Adrenal gland (tissue), 9 donors: ENCODE measurements at regions not wholly inside any gene's neighbourhood (a gene's known extent, or its start where the extent isn't known, plus 50 kb on each side); places are given as distances from the start of the nearest gene placed in this dataset.
A peak's percentile ranks its signal among the peaks of the same experiment; 100 is the strongest.

Experiments used
- DNase-seq, 7 donors: peaks; one replicate each; pipeline ENCODE4 v3.0.0-alpha.2; 2019 to 2020
- H3K27ac ChIP-seq, 5 donors: fragments of 200-600 bp; sonication (generic) in 4 of 5; 1 replicate in 3 of 5; 2 replicates in 2 of 5; pipeline versions ENCODE4 v1.5.1 to v1.8.0; 2016 to 2020; ENCODE audit warnings: mild to moderate bottlenecking in 1 of 5
- H3K27me3 ChIP-seq: fragments of 200-600 bp; 2 replicates; pipeline ENCODE4 v1.8.0; 2021
- H3K36me3 ChIP-seq, 2 donors: fragments of 200-600 bp; replicated peaks in 1 of 2; 1 replicate in 1 of 2; 2 replicates in 1 of 2; pipeline versions ENCODE4 v1.5.1 to v1.8.0; 2018 to 2022
- H3K4me1 ChIP-seq, 2 donors: fragments of 200-600 bp; replicated peaks in 1 of 2; 1 replicate in 1 of 2; 2 replicates in 1 of 2; pipeline versions ENCODE4 v1.5.1 to v1.8.0; 2018 to 2021
- H3K4me3 ChIP-seq, 4 donors: fragments of 200-600 bp; sonication (generic) in 3 of 4; one replicate each; pipeline ENCODE4 v1.5.1; 2016 to 2018
- H3K9me3 ChIP-seq, 3 donors: fragments of 200-600 bp; sonication (generic) in 1 of 3; replicated peaks in 1 of 3; 1 replicate in 2 of 3; 2 replicates in 1 of 3; pipeline versions ENCODE4 v1.5.1 to v1.8.0; 2016 to 2021
- POLR2A ChIP-seq, 2 donors: fragments of 450-650 bp; IDR thresholded peaks; one replicate each; pipeline ENCODE4 v1.6.1; 2017; ENCODE audit warnings: antibody characterized with exemption in 2 of 2, mild to moderate bottlenecking in 2 of 2, moderate library complexity in 1 of 2
- WGBS, 4 donors: extraction: QIAGEN DNeasy Blood & Tissue Kit in 2 of 4; methylation state at CpG; one replicate each; pipeline versions ENCODE4 v1.1.5 to v1.1.7; 2013 to 2017; 5-methylcytosine and 5-hydroxymethylcytosine counted together
- intact Hi-C, 2 donors: fragments of 100-400 bp; cut with DNase I; formaldehyde crosslinking; loops; one replicate each; pipeline versions ENCODE4 v1.14.1 to v1.15.0; 2022 to 2023
- TF ChIP-seq, protein P1 (sequence below), 6 experiments: fragments of 450-650 bp in 4 of 6; fragments of 200-600 bp in 2 of 6; sonication (generic) in 1 of 6; IDR thresholded peaks; 1 replicate in 5 of 6; 2 replicates in 1 of 6; pipeline versions ENCODE4 v1.5.1 to v1.8.0; 2016 to 2021; ENCODE audit warnings: antibody characterized with exemption in 6 of 6, mild to moderate bottlenecking in 2 of 6, moderate library complexity in 1 of 6
- donor health status: healthy with polysubstance abuse.
- donor health status: Bipolar disorder and iron deficiency.
- donor health status: DM: yes; HTN: yes; CAD: no.
- donor health status: DM: no; HTN: no; CAD: no.
- donor health status: DM: no; HTN: no; CAD: no.

DNA sequence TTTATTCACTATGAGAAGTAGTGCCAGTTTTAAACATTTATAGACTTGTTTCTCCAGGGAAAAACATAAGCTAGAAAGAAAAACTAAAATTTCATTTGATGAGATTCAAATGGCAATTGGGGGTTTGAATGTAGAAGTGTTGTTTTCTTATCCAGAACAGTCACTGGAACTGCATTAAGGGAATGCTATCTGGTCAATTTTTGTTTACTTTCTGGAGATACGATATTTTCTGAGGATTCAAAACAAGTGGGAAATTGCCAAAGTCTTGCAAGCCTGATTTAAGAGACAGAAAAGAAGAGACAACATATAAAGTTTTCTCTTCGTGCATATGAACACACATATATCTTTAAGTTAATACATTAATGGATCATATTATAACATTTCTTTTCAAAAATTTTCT lies 118.4 kb downstream of the NXNL2 start:
- TF ChIP-seq, protein P1, sequence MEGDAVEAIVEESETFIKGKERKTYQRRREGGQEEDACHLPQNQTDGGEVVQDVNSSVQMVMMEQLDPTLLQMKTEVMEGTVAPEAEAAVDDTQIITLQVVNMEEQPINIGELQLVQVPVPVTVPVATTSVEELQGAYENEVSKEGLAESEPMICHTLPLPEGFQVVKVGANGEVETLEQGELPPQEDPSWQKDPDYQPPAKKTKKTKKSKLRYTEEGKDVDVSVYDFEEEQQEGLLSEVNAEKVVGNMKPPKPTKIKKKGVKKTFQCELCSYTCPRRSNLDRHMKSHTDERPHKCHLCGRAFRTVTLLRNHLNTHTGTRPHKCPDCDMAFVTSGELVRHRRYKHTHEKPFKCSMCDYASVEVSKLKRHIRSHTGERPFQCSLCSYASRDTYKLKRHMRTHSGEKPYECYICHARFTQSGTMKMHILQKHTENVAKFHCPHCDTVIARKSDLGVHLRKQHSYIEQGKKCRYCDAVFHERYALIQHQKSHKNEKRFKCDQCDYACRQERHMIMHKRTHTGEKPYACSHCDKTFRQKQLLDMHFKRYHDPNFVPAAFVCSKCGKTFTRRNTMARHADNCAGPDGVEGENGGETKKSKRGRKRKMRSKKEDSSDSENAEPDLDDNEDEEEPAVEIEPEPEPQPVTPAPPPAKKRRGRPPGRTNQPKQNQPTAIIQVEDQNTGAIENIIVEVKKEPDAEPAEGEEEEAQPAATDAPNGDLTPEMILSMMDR (IDR thresholded peaks at IDR 0.05), result no peak
- TF ChIP-seq POLR2A (IDR thresholded peaks at IDR 0.05), result no peak

GRCh38 chr9:88653911-88654310 lies 118.9 kb downstream of the NXNL2 start:
- Histone ChIP-seq H3K9me3 (no peaks in the 10 kb centered on the region), H3K4me1 (peaks cover 0 to 18% of the 10 kb centered on the region in 2 donors), H3K4me3 (no peak overlapping the region), H3K27ac (no peak overlapping the region), H3K36me3 (no peaks in the 10 kb centered on the region), H3K27me3 (no peaks in the 10 kb centered on the region)
- TF ChIP-seq POLR2A (IDR thresholded peaks at IDR 0.05), result no peak
- TF ChIP-seq, protein P1 (IDR thresholded peaks at IDR 0.05), result no peak
- DNase-seq, result no peak
- WGBS, 4 donors, result 82 to 93% (median 86%) methylated on average over 3 of the region's 3 CpGs
- intact Hi-C loops, result no loop called here

More for the DNA sequence above, 118.4 kb downstream of the NXNL2 start:
- Histone ChIP-seq H3K4me3 (no peak overlapping the region), H3K27me3 (no peaks in the 10 kb centered on the region), H3K36me3 (no peaks in the 10 kb centered on the region), H3K4me1 (peaks cover 0 to 14% of the 10 kb centered on the region in 2 donors), H3K27ac (peak overlapping the region in 2 of 5 donors; percentile 32 to 82), H3K9me3 (no peaks in the 10 kb centered on the region)
- DNase-seq, result no peak
- 64 to 75% (median 67%) methylated on average over 2 of the region's 2 CpGs for WGBS, 4 donors
- intact Hi-C loops, result no loop called here

DNA sequence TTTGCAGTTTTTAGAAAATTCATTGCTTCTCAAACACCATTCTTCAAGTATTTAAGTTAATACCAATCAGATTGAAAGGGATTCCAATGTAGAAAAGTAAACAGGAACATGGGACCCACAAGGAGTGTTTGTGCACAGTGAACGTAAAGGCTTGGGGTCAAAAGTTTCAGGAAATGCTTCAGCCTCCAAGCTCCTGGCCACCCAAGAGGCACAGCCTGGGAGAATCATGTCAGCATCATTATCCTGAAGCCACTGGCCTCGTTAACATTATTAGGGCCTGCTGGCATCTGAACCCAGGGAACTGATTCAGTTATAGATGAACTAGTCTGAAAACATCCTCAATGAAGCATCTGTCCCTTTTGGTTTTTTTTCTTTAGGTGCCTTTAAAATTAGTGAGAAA lies 122.9 kb downstream of the NXNL2 start:
- H3K4me3 ChIP-seq, result no peak overlapping the region
- H3K27ac ChIP-seq, result peak overlapping the region in 4 of 5 donors; percentile 29 to 60 (median 48)
- no peak for DNase-seq
- H3K36me3 ChIP-seq, result no peaks in the 10 kb centered on the region
- H3K4me1 ChIP-seq, result peaks cover 0 to 9% of the 10 kb centered on the region in 2 donors
- TF ChIP-seq POLR2A (IDR thresholded peaks at IDR 0.05), result no peak
- TF ChIP-seq, protein P1 (IDR thresholded peaks at IDR 0.05), result no peak
- no peaks in the 10 kb centered on the region for H3K9me3 ChIP-seq
- no peaks in the 10 kb centered on the region for H3K27me3 ChIP-seq
- intact Hi-C loops, result no loop called here
- WGBS, 4 donors, result 27 to 64% (median 57%) methylated on average over 2 of the region's 2 CpGs

DNA sequence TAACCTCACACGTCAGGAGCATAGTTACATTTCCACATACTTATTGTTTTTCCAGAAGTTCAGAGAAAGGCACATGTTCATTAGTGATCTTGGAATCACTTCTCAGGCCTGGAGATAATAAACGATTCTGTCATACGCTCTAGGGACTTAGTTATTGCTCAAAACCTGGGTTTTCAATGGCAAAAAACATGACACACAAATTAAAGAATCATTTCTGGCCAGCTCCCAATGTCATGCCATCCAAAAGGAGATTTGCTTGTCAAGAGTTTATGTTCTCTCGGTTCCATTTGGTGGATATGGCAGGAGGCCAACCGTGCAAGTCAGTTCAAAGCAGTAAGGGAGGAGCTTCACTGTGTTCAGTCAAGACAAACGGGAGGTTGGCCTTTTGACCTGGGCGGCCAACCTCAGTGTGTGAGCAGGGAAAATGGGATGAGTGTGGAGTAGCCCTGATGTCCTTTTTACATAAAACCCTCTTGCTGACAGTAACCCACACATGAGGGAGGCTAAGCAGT lies 123.4 kb downstream of the NXNL2 start:
- H3K4me3 ChIP-seq, result no peak overlapping the region
- peaks cover 0 to 6% of the 10 kb centered on the region in 2 donors for H3K4me1 ChIP-seq
- TF ChIP-seq POLR2A (IDR thresholded peaks at IDR 0.05), result no peak
- TF ChIP-seq, protein P1 (IDR thresholded peaks at IDR 0.05), result no peak
- H3K27me3 ChIP-seq, result no peaks in the 10 kb centered on the region
- intact Hi-C loops, result no loop called here
- peak overlapping the region in 3 of 5 donors; percentile 43 to 60 (median 54) for H3K27ac ChIP-seq
- 16 to 31% (median 23%) methylated on average over 7 of the region's 7 CpGs for WGBS, 4 donors
- H3K36me3 ChIP-seq, result no peaks in the 10 kb centered on the region
- DNase-seq, result peak; percentile 77 to 94 (median 90)
- no peaks in the 10 kb centered on the region for H3K9me3 ChIP-seq
